Astrocyte (in vitro differentiated cells and primary cell): ENCODE measurements at regions not wholly inside any gene's neighbourhood (a gene's known extent, or its start where the extent isn't known, plus 50 kb on each side); places are given as distances from the start of the nearest gene placed in this dataset.

Source experiments
- EZH2 ChIP-seq: IDR thresholded peaks from 2 replicates; pipeline ENCODE4 v1.6.1; 2012; ENCODE audit warnings: mild to moderate bottlenecking, low read length, inconsistent platforms; ENCODE audit not compliant: insufficient read depth
- TF ChIP-seq, protein P1 (sequence below): IDR thresholded peaks from 2 replicates; pipeline ENCODE4 v1.5.1; 2011; ENCODE audit warnings: low read depth, mild to moderate bottlenecking, inconsistent platforms, low read length, moderate library complexity; ENCODE audit not compliant: insufficient read depth

DNA sequence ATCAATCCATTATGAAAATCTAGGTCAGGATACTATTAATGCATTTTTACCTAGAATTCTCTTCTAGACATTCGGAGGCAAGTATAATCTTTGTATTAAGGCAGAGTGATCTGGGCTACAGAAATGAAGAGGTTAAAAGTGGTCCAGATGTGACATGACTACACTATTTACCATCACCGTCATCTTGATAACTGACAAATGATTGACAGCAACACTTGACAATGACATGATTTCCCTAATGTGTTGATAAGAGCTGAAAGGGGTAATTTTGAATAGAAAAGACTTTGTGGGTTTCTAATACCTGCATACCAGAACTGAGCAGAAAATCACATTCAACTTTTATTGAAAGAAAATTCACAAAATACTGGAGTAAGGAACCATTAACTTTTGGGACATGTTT is 718.9 kb upstream of the MAP3K7 start:
- TF ChIP-seq, protein P1, sequence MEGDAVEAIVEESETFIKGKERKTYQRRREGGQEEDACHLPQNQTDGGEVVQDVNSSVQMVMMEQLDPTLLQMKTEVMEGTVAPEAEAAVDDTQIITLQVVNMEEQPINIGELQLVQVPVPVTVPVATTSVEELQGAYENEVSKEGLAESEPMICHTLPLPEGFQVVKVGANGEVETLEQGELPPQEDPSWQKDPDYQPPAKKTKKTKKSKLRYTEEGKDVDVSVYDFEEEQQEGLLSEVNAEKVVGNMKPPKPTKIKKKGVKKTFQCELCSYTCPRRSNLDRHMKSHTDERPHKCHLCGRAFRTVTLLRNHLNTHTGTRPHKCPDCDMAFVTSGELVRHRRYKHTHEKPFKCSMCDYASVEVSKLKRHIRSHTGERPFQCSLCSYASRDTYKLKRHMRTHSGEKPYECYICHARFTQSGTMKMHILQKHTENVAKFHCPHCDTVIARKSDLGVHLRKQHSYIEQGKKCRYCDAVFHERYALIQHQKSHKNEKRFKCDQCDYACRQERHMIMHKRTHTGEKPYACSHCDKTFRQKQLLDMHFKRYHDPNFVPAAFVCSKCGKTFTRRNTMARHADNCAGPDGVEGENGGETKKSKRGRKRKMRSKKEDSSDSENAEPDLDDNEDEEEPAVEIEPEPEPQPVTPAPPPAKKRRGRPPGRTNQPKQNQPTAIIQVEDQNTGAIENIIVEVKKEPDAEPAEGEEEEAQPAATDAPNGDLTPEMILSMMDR, result no peak
- TF ChIP-seq EZH2, result no peak
